ENCODE measurements at regions not wholly inside any gene's neighbourhood (a gene's known extent, or its start where the extent isn't known, plus 50 kb on each side); places are given as distances from the start of the nearest gene placed in this dataset.

DNA sequence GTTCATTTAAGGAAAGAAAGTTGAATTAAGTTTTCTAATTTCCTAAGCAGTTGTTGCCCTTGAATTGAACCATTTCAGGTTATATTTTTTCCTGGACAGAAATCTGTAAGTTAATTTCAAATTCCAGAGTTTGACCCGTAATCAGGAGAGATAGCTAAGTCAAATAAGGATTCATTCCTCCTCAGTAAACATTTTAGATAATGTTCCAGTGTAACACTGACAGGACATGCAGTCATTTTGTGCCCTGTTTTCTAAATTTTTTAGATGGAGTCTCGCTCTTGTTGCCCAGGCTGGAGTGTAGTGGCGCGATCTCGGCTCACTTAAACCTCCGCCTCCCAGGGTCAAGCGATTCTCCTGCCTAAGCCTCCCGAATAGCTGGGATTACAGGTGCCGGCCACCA, 371.7 kb downstream of the DIPK2A start:
- TF ChIP-seq SPI1 (IDR thresholded peaks at IDR 0.05; ENCODE audit: low read depth, low read length), result no peak
- TF ChIP-seq POLR2A (IDR thresholded peaks at IDR 0.05; ENCODE audit: low read depth, low read length), result no peak

Data from GM12891 (cell line).